GM13976 (cell line): ENCODE measurements at regions not wholly inside any gene's neighbourhood (a gene's known extent, or its start where the extent isn't known, plus 50 kb on each side); places are given as distances from the start of the nearest gene placed in this dataset.

Experiments
- DNase-seq: peaks from one replicate; pipeline ENCODE4 v3.0.0; 2012; ENCODE audit warnings: low spot score
- in situ Hi-C: fragments of 300-500 bp; cut with MboI; formaldehyde crosslinking; loops from one replicate; pipeline ENCODE4 v1.12.0; 2022; ENCODE audit warnings: low sequenced_read_pairs, mixed read lengths, inconsistent platforms; ENCODE audit not compliant: unreplicated experiment
- TF ChIP-seq, protein P1 (sequence below): IDR thresholded peaks from 2 replicates; pipeline ENCODE4 v1.5.1; 2012; ENCODE audit warnings: borderline replicate concordance, mild to moderate bottlenecking; ENCODE audit not compliant: insufficient read depth; ENCODE audit errors: extremely low read depth, missing control alignments, control extremely low read depth

DNA sequence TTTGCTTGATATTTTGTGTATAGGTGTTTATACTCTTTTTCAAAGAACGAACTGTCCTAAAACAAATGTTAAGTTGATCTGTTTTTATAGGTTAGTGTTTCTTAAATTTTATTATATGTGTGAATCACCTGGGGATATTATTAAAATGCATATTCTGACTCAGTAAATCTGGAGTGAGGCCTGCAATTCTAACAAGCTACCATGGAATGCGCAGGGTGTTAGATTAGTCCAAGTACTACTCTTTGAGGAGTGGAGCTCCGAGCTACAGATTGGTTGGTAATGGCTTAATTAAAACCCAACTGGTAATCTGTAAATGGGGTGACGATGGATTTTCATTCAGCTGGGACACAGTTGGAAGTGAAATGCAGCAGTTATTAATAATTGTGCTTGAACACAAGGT, 214.1 kb upstream of the UFM1 start:
- DNase-seq, result no peak
- in situ Hi-C loops, result no loop called here
- TF ChIP-seq, protein P1, sequence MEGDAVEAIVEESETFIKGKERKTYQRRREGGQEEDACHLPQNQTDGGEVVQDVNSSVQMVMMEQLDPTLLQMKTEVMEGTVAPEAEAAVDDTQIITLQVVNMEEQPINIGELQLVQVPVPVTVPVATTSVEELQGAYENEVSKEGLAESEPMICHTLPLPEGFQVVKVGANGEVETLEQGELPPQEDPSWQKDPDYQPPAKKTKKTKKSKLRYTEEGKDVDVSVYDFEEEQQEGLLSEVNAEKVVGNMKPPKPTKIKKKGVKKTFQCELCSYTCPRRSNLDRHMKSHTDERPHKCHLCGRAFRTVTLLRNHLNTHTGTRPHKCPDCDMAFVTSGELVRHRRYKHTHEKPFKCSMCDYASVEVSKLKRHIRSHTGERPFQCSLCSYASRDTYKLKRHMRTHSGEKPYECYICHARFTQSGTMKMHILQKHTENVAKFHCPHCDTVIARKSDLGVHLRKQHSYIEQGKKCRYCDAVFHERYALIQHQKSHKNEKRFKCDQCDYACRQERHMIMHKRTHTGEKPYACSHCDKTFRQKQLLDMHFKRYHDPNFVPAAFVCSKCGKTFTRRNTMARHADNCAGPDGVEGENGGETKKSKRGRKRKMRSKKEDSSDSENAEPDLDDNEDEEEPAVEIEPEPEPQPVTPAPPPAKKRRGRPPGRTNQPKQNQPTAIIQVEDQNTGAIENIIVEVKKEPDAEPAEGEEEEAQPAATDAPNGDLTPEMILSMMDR, result no peak

- no peak for DNase-seq
- TF ChIP-seq, protein P1, result no peak
- in situ Hi-C loops, result no loop called here
These were observed 228.4 kb upstream of the UFM1 start for GRCh38 chr13:38121267-38121666.

DNA sequence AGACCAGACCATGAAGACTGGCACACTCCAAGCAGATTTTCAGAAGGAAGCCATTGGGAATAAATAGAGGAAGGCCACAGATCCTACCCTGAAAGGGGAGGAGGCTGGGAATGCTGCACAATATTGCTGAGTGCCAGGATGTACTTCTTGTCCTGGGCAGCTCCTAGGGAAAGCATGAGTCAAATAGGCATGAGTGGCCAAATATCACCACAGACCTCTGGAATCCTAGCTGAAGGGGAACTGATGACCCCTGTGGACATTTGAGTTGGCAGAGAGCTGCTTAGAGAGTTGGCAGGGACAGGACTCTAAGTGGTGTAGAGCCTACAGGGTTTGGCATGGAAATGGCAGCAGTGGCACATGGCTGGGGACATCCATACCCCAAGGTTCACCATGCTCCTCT, 234.3 kb upstream of the TRPC4 start:
- no peak for DNase-seq
- TF ChIP-seq, protein P1, result no peak
- in situ Hi-C loops, result no loop called here

DNA sequence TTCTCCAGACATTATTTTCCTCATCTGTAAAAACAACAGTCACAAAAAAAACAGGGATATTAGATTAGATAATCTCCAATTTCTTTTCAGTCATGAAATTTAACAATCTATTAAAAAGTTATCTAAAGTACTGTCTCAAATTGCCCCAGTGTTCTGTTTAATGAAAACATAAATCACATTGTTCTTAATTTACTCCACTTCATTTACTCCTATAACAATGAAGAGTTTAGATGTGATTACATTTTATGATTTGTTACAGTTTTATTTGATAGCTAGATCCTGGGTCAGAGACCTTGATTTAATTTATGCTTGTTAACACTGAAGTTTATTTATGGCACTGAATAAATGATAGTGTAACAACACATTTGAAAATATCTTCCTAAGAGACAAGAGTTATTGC, 230.2 kb upstream of the TRPC4 start:
- in situ Hi-C loops, result no loop called here
- TF ChIP-seq, protein P1, result no peak
- no peak for DNase-seq

- DNase-seq, result no peak
- TF ChIP-seq, protein P1, result no peak
- in situ Hi-C loops, result no loop called here
These were observed 223.9 kb upstream of the TRPC4 start for GRCh38 chr13:38093425-38093824.

DNA sequence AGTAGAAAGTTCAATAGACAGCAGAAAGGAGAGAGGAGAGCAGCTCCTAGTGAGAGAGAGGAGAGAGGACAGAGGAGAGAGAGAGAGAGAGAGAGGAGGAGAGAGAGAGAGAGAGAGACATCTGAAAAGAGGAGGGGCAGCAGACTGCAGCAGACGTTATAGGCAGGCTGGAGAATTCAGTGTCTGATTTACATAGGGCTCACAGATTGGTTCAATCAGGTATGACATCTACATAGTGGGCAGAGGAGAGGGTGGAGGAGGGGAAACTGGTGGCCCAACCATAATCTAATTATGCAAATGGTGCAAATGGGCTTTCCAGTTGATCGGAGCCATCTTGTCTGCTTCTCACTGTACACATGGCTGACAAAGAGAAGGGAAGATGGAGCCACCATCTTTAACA, 221.3 kb upstream of the TRPC4 start:
- DNase-seq, result no peak
- TF ChIP-seq, protein P1, result no peak
- in situ Hi-C loops, result no loop called here

GRCh38 chr13:38086721-38087120, 217.1 kb upstream of the TRPC4 start:
- TF ChIP-seq, protein P1, result no peak
- in situ Hi-C loops, result no loop called here
- no peak for DNase-seq
